ENCODE measurements at regions not wholly inside any gene's neighbourhood (a gene's known extent, or its start where the extent isn't known, plus 50 kb on each side); places are given as distances from the start of the nearest gene placed in this dataset.

- intact Hi-C loops (cut with micrococcal nuclease): loop anchor here (5.0 kb wide), 1 partner anchor 401 kb away; no protein-coding TSS in a partner anchor
- no peaks in the 10 kb centered on the region for H3K36me3 Mint-ChIP-seq (ENCODE audit: low read depth)
Observed at GRCh38 chr1:147491098-147491497, 50.2 kb upstream of the BCL9 start.

More at GRCh38 chr1:147491098-147491497, 50.2 kb upstream of the BCL9 start:
- Mint-ChIP-seq H3K27me3 (peaks cover under 1% of the 10 kb centered on the region), H3K4me3 (no peak overlapping the region), H3K27ac (no peak overlapping the region), H3K4me1 (ENCODE audit: low read depth) (peaks cover 3% of the 10 kb centered on the region), H3K9me3 (no peaks in the 10 kb centered on the region)
- ATAC-seq (no peak), DNase-seq (no peak)
- POLR2A ChIA-PET: no interaction called here
- no peak for TF ChIP-seq CTCF (IDR thresholded peaks at IDR 0.05)
- CTCF ChIA-PET: interaction anchor here (0.6 to 1.0 kb wide), 4 partner anchors 24 to 292 kb away, joined by 3 to 4 read pairs (median 4); no protein-coding TSS in a partner anchor

Data from activated CD8-positive, alpha-beta T cell treated with anti-CD3 and anti-CD28 coated beads for 36 hours (primary cell).